Heart left ventricle (tissue), 13 donors: ENCODE measurements at regions not wholly inside any gene's neighbourhood (a gene's known extent, or its start where the extent isn't known, plus 50 kb on each side); places are given as distances from the start of the nearest gene placed in this dataset.

ENCODE experiments used
- CTCF ChIP-seq, 12 donors: fragments of 200-600 bp; sonication (generic) in 4 of 12; IDR thresholded peaks; one replicate each; pipeline versions ENCODE4 v1.5.0 to v1.8.0; 2018 to 2022; ENCODE audit warnings: antibody characterized with exemption in 12 of 12, mild to moderate bottlenecking in 5 of 12
- POLR2A ChIP-seq, 2 donors: fragments of 450-650 bp; IDR thresholded peaks; one replicate each; pipeline ENCODE4 v1.6.1; 2017; ENCODE audit warnings: antibody characterized with exemption in 2 of 2, mild to moderate bottlenecking in 2 of 2, moderate library complexity in 2 of 2
- donor health status: ischemic (EF 13 %, LVEDD 7.1; RV severe dilation, severe dysfunction).
- donor health status: DM: no; HTN: yes; CAD: no.
- donor health status: DM: no; HTN: no; CAD: no.
- donor health status: ischemic (EF 25% LVEDD 6.9; RV normal size, moderate dysfunction).
- donor health status: ischemic (EF 25% LVEDD 5.7; RV mildly dilated, moderate dysfunction).
- donor health status: ischemic (EF 35%, LVEDD 5.7; RV mildly dilated, moderate dysfunction).
- donor health status: nonischemic (EF 11% LVEDD 7.7; RV severe dilation, severe dysfunction).
- donor health status: DM: yes; HTN: yes; CAD: no.
- donor health status: PGD.
- donor health status: ischemic (EF 29% LVEDD 5.4; RV normal size, mild dysfunction).
- donor health status: nonischemic (EF 23%, LVEDD 6.1; RV moderate dilation, normal function).

GRCh38 chr4:43496188-43496587 is 603.7 kb downstream of the GRXCR1 start:
- TF ChIP-seq POLR2A (IDR thresholded peaks at IDR 0.05) (no peak), CTCF (IDR thresholded peaks at IDR 0.05) (no peak)
